Stimulated activated naive CD8-positive, alpha-beta T cell treated with anti-CD3 and anti-CD28 coated beads, Interleukin-15, amount 100 ng/mL, for 72 hours (primary cell): ENCODE measurements at regions not wholly inside any gene's neighbourhood (a gene's known extent, or its start where the extent isn't known, plus 50 kb on each side); places are given as distances from the start of the nearest gene placed in this dataset.
A peak's percentile ranks its signal among the peaks of the same experiment; 100 is the strongest.
"Not testable (repeated sequence)": the region's sequence is repeated elsewhere in the genome, so short reads cannot be mapped to it uniquely, and the experiment has no call there.

Experiments
- ATAC-seq: fragments of 150-1000 bp; cut with Tn5 transposase; 2 replicates; pipeline ENCODE4 v1.10.0; 2021; ENCODE audit warnings: mild to moderate bottlenecking, moderate library complexity
- DNase-seq, 2 donors: peaks; one replicate each; pipeline ENCODE4 v3.0.0; 2021 to 2022
- H3K27ac Mint-ChIP-seq, 2 donors: one replicate each; pipeline ENCODE4 v1.8.0; 2022; ENCODE audit warnings: mild to moderate bottlenecking in 2 of 2, mixed read lengths in 2 of 2, moderate library complexity in 2 of 2
- H3K27me3 Mint-ChIP-seq: one replicate; pipeline ENCODE4 v1.8.0; 2022; ENCODE audit warnings: mixed read lengths
- H3K4me1 Mint-ChIP-seq: one replicate; pipeline ENCODE4 v1.8.0; 2022; ENCODE audit warnings: mild to moderate bottlenecking, mixed read lengths
- H3K4me3 Mint-ChIP-seq, 2 donors: one replicate each; pipeline ENCODE4 v1.8.0; 2022; ENCODE audit warnings: mild to moderate bottlenecking in 2 of 2, mixed read lengths in 2 of 2, moderate library complexity in 1 of 2
- H3K9me3 Mint-ChIP-seq, 2 donors: one replicate each; pipeline ENCODE4 v1.8.0; 2022; ENCODE audit warnings: mixed read lengths in 2 of 2

DNA sequence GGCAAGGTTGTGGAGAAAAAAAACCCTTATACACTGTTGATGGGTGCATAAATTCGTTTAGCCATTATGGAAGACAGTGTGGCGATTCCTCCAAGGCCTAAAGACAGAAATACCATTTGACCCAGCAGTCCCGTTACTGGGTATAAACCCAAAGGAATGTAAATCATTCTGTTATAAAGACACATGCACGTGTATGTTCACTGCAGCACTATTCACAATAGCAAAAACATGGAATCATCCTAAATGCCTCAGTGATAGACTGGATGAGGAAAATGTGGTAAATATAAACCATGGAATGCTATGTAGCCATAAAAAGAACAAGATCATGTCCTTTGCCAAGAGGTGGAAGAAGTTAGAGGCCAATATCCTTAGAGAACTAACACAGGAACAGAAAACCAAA, 119.9 kb upstream of the PRR16 start:
- DNase-seq (no peak), ATAC-seq (no peak)
- H3K27ac Mint-ChIP-seq: no peak overlapping the region
- no peak overlapping the region for H3K4me3 Mint-ChIP-seq
- H3K27me3 Mint-ChIP-seq: no peaks in the 10 kb centered on the region
- H3K9me3 Mint-ChIP-seq: peaks cover 0 to 8% of the 10 kb centered on the region in 2 donors
- no peaks in the 10 kb centered on the region for H3K4me1 Mint-ChIP-seq

DNA sequence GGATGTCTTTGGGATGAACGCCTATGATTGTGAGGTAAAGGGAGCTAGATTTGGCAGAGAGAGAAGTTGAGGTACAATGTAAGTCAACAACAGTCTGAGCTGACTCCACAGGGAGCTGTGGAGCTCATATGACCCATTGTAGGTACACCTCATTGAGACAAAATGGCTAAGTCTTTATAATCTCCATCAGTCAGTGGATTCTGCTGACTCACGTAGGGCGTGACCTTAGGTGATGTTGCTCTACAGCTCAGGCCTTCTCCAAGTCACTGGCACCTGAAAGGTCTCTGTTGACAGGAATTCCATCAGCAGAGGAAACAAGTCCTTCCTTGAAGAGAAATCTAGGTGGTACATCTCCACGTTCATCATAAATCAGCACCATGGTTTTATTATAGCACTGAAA, 118.2 kb upstream of the PRR16 start:
- Mint-ChIP-seq H3K4me3 (no peak overlapping the region), H3K4me1 (no peaks in the 10 kb centered on the region), H3K27ac (no peak overlapping the region), H3K27me3 (no peaks in the 10 kb centered on the region), H3K9me3 (peaks cover 4 to 6% of the 10 kb centered on the region in 2 donors)
- no peak for ATAC-seq
- DNase-seq: no peak

DNA sequence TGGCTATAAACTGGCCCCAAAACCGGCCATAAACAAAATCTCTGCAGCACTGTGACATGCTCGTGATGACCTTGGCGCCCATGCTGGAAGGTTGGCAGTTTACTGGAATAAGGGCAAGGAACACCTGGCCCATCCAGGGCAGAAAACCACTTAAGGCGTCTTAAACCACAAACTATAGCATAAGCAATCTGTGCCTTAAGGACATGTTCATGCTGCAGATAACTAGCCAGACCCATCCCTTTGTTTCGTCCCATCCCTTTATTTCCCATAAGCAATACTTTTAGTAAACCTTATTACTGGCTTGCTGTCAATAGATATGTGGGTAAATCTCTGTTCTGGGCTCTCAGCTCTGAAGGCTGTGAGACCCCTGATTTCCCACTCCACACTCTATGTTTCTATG, 113.0 kb upstream of the PRR16 start:
- not testable (repeated sequence) for H3K27ac Mint-ChIP-seq, H3K4me3 Mint-ChIP-seq, H3K4me1 Mint-ChIP-seq, ATAC-seq, H3K27me3 Mint-ChIP-seq, DNase-seq
- H3K9me3 Mint-ChIP-seq: peaks cover 9 to 10% of the 10 kb centered on the region in 2 donors

DNA sequence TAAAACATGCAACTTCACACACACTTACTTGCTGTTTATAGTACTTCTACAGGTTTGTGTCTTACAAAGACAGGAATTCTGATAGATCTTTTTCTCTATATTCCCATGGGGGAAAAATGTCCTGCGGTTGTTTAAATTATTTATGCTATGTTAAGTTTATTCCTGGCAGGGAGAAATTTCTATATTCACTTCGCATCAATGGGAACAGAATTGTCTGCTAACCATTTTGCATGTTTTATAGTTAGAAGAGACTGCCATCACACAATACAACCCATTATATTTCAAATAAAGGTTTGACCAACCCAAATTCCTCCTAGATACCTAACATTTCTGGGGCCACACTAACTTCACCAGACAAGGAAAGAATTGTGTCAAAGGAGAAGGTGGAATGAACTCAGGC, 110.0 kb upstream of the PRR16 start:
- Mint-ChIP-seq H3K27me3 (no peaks in the 10 kb centered on the region), H3K4me3 (no peak overlapping the region), H3K27ac (no peak overlapping the region), H3K4me1 (no peaks in the 10 kb centered on the region), H3K9me3 (peaks cover 9 to 10% of the 10 kb centered on the region in 2 donors)
- no peak for DNase-seq
- no peak for ATAC-seq

DNA sequence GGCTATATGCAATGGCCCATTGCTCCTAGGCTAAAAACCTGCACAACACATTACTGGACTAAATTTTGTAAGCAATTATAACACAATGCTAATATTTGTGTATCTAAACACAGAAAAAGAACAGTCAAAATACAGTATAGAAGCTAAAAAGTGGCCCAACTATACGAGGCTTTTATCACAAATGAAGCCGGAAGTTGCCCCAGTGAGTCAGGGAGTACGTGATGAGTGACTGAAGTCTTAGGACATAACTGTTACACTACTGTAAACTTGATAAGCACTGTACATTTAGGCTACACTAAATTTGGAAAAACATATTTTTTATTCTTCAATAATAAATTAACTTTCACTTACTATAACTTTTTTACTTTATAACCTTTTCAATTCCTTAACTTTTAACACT, 105.2 kb upstream of the PRR16 start:
- Mint-ChIP-seq H3K27ac (no peak overlapping the region), H3K4me1 (no peaks in the 10 kb centered on the region), H3K4me3 (no peak overlapping the region), H3K9me3 (no peaks in the 10 kb centered on the region), H3K27me3 (no peaks in the 10 kb centered on the region)
- no peak for DNase-seq
- no peak for ATAC-seq

DNA sequence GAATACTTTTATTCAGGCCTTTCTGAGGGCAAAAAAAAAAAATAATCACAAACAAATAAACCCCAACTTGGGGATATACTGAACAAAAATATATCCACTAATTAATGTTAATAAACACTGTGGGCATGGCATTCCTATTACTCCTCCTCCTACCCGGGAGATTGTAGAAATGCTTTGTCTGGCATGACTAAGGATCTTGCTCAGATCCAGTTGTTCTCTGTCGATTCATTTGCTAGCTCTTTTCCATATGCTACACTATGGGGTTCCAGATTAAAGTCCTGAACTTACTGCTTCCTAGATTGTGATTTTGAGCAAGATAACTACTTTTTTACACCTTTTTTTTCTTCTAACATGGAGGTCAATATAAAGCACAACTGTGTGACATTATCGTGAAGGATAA, 102.2 kb upstream of the PRR16 start:
- Mint-ChIP-seq H3K4me3 (no peak overlapping the region), H3K27ac (no peak overlapping the region), H3K9me3 (no peaks in the 10 kb centered on the region), H3K4me1 (no peaks in the 10 kb centered on the region), H3K27me3 (no peaks in the 10 kb centered on the region)
- ATAC-seq (no peak), DNase-seq (no peak)

DNA sequence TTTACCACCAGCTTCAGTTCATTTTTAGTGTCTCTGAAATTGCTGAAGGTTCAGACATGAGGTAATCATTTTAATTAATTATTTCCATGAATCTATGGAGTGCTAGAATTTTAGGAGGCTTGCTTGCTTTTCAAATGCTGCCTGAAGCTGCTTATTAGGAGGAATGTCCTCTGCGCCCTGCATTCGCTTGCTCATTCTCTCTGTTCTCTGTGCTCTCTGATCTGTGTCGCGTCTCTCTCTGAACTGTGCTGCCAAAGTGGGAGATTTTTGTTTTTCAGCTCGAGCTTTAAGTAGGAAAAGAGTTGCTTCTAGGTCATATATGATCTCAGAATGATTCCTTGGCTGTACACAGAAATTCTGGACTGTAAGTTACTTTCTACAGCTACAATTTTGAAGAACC, 101.7 kb upstream of the PRR16 start:
- ATAC-seq (no peak), DNase-seq (no peak)
- Mint-ChIP-seq H3K9me3 (no peaks in the 10 kb centered on the region), H3K4me3 (no peak overlapping the region), H3K4me1 (no peaks in the 10 kb centered on the region), H3K27me3 (no peaks in the 10 kb centered on the region), H3K27ac (no peak overlapping the region)

DNA sequence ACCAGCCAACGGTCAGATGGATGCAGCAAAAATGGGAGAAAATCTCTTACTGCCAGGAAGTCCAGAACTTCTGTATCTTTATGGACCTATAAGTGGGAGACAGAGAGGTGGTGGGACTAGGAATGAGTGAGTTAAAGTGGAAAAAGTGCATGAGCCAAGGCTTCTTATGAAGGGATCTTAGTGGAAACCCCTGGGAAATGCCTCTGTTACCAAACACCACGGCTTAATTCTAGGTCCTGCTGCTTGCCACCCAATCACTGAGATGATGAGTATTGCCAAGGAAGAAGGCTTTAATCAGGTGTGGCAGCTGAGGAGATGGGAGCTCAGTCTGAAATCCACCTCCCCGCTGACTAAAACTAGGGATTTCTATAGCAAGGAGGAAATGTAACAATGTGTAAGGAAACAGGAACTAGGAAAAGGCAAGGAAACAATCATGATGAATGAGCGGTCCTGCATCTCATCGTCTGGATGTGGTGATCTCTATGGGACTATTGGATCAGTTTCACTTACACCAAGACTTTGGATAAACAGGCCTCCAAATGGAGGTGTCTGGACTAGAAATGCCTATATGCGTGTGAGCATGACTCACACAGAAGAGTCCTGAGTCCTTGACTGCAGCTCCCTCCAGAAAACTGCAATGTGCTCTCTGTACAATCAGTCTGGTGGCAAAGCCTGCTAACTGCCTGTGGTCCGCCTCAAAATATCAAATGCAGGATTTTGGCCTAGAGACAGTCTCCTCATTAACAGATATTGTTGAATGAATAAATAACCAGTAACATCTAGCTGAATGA, 98.2 kb upstream of the PRR16 start:
- no peaks in the 10 kb centered on the region for H3K27me3 Mint-ChIP-seq
- H3K27ac Mint-ChIP-seq: peak overlapping the region in 1 of 2 donors; percentile 54
- H3K9me3 Mint-ChIP-seq: no peaks in the 10 kb centered on the region
- no peaks in the 10 kb centered on the region for H3K4me1 Mint-ChIP-seq
- no peak for ATAC-seq
- no peak for DNase-seq
- H3K4me3 Mint-ChIP-seq: no peak overlapping the region

DNA sequence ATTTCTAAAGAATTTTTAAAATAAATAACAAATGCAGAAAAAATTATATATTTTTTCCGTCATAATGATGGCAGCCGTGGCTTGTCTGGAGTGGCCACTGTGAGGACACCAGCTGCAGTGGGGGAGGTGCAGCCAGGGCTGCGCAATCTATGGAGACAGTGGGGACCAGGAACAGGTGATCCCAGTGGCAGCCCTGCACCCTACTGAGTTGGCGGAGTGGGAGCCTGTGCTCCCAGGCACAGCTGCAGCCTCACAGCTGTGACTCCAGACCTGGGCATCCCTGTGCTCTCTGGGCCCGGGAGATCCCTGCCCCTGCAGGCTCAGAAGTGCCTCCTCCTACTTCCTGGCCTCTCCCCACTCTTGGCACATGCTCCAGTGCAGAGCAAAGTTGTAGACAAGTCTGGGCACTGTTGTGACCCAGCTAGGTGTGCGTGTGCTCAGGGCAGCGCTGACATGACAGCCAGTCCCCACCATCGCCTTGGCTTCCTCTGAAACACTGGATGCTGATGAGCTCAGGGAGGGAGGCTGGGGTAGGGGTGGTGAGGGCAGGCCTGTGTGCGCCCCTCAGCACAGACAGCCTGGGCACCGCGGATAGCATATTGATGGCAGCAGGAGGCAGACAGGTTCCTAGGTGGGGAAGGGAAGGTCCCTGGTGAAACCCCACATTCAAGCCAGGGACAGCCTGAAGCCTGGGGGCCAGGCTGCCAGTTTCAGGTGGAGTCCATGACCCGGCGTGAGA, 96.0 kb upstream of the PRR16 start:
- ATAC-seq: no peak
- Mint-ChIP-seq H3K4me1 (no peaks in the 10 kb centered on the region), H3K4me3 (no peak overlapping the region)

DNA sequence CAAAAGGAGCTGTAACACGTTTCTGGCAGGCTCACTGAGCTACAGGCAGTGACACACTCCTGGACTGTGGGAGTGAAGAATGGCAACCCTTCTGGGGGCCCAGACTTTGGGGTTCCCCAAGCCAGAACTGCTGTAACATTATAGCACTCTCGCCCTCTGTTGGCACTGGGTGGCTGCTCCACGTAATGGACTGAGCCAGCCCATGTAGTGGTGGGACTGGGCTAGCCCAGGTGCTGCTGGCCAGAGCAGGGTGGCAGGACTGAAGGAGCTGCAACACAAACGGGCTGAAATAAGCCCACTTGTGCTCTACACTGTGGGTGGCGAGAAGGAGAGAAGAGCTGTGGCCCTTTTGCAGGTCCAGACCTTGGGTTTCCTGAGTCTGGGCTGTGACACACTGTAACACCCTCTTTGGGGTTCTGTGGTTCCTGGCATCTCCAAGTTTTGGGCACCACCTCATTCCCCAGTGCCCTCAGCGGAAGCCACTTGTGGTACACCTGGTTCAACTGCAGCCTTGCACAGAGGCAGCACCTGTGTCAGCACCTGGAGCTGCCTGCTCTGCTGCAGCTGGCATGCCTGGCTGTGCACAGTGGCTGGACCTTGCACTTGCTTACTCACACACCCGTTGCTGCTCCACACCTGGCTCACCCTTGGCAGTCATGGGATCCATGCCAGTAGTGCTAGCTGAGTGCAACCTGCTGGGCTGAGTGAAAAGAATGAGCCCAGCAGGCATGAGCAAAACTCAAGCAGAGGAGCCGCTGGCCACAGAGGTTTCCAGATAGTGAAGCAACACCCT, 95.0 kb upstream of the PRR16 start:
- H3K4me1 Mint-ChIP-seq: no peaks in the 10 kb centered on the region
- H3K27me3 Mint-ChIP-seq: no peaks in the 10 kb centered on the region
- no peak for DNase-seq
- H3K4me3 Mint-ChIP-seq: no peak overlapping the region
- no peaks in the 10 kb centered on the region for H3K9me3 Mint-ChIP-seq
- peak; percentile 37 for ATAC-seq
- H3K27ac Mint-ChIP-seq: no peak overlapping the region

More for the DNA sequence above, 96.0 kb upstream of the PRR16 start:
- no peaks in the 10 kb centered on the region for H3K27me3 Mint-ChIP-seq
- DNase-seq: no peak
- no peaks in the 10 kb centered on the region for H3K9me3 Mint-ChIP-seq
- no peak overlapping the region for H3K27ac Mint-ChIP-seq

DNA sequence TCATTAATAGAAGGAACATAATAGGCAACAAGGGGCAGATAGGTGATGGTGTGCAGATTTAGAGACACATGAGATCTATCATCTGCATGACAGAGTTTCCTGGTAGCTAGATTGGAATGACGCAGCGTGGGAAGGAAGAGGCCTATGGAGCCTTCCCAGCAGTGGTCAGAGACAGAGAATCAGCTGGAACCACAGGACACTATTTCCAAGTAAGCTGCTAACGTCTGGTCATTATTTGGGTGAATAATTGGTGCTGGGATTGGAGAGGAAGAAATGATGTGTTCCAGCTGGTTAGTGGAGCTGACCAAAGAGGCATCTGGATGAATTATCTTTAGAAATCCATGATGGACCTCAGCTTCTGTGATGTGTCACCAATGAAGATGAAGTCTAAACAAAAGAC, 91.2 kb upstream of the PRR16 start:
- no peak overlapping the region for H3K4me3 Mint-ChIP-seq
- peaks cover 0 to 5% of the 10 kb centered on the region in 2 donors for H3K9me3 Mint-ChIP-seq
- DNase-seq (no peak), ATAC-seq (no peak)
- no peaks in the 10 kb centered on the region for H3K27me3 Mint-ChIP-seq
- H3K27ac Mint-ChIP-seq: no peak overlapping the region
- no peaks in the 10 kb centered on the region for H3K4me1 Mint-ChIP-seq

DNA sequence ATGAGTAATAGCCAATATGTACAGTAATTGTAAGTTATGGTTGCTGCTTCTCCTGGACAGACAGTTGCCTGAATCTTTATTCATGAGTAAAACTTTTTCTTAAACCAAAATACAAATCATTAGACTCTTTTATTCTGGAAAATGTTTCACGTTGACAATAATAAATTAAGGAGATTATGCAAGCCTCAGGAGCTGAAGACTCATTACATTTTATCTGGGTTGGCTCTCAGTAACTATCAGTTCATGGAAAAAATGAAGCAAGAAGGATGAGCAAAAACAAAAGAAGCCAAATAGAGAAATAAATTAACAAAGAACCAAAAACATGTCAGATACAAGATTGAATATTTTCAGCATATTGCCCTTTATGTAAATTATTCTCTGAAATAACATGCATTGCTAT, 88.9 kb upstream of the PRR16 start:
- ATAC-seq (no peak), DNase-seq (no peak)
- Mint-ChIP-seq H3K9me3 (peaks cover 10 to 14% of the 10 kb centered on the region in 2 donors), H3K27me3 (no peaks in the 10 kb centered on the region), H3K4me1 (no peaks in the 10 kb centered on the region), H3K4me3 (no peak overlapping the region), H3K27ac (no peak overlapping the region)

DNA sequence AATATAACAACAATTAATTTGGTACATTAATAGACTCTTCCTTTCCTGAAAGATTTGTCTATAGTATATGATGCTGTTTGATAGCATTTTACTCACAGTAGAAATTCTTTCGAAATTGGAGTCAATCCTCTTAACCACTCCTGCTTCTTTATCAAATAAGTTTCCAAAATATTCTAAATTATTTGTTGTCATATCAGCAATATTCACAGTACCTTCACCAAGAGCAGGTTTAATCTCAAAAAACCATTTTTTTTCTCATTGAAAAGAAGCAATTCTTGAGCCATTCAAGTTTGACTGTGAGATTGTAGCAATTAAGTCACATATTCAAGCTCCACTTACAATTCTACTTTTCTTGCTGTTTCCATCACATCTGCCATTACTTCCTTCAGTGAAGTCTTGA, 83.5 kb upstream of the PRR16 start:
- DNase-seq: no peak
- Mint-ChIP-seq H3K9me3 (peaks cover 10 to 14% of the 10 kb centered on the region in 2 donors), H3K4me3 (no peak overlapping the region), H3K27ac (no peak overlapping the region), H3K27me3 (no peaks in the 10 kb centered on the region), H3K4me1 (no peaks in the 10 kb centered on the region)
- ATAC-seq: no peak

DNA sequence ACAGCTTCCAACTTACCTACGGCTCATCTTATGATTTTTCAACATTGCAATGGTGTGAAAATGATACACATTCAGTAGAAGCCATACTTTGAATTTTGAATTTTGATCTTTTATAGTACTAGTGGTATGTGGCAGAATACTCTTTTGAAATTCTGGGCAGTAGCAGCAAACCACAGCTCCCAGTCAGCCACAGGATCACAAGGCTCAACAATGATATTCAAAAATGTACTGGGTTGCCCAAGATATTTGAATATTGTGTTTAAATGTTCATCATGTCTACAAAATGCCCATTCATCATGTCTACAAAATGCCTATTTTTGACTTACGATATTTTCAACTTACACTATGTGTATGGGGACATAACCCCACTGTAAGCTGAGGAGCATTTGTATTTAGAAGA, 81.3 kb upstream of the PRR16 start:
- no peaks in the 10 kb centered on the region for H3K4me1 Mint-ChIP-seq
- H3K9me3 Mint-ChIP-seq: peaks cover 10% of the 10 kb centered on the region in 2 donors
- no peak overlapping the region for H3K4me3 Mint-ChIP-seq
- ATAC-seq (no peak), DNase-seq (no peak)
- H3K27ac Mint-ChIP-seq: no peak overlapping the region
- no peaks in the 10 kb centered on the region for H3K27me3 Mint-ChIP-seq

DNA sequence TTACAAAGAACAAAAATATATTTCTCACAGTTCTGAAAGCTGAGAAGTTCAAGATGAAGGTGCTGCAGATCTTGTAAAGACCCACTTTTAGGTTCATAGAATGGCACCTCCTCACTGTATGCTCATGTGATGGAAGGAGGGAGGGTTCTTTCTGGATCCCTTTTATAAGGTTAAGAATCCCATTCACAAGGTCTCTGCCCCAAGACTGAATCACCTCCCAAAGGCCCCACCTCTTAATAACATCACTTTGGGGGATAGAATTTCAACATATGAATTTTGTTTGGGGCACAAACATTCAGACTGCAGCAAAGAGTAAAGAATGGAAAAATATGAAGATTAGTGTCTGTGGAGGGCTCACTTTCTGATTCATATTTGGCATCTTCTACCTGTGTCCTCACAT, 77.1 kb upstream of the PRR16 start:
- ATAC-seq: no peak
- Mint-ChIP-seq H3K27me3 (no peaks in the 10 kb centered on the region), H3K4me3 (no peak overlapping the region), H3K9me3 (no peaks in the 10 kb centered on the region), H3K4me1 (peaks cover 10% of the 10 kb centered on the region), H3K27ac (no peak overlapping the region)
- DNase-seq: no peak
